NB4 (cell line): ENCODE measurements at regions not wholly inside any gene's neighbourhood (a gene's known extent, or its start where the extent isn't known, plus 50 kb on each side); places are given as distances from the start of the nearest gene placed in this dataset.

Source experiments
- CTCF ChIP-seq: IDR thresholded peaks from one replicate; pipeline ENCODE4 v1.5.1; 2012; ENCODE audit warnings: low read depth, low read length
- MAX ChIP-seq: IDR thresholded peaks from 2 replicates; pipeline ENCODE4 v1.6.1; 2011; ENCODE audit warnings: low read depth, low read length

- no peak for TF ChIP-seq CTCF
- no peak for TF ChIP-seq MAX
Observed at GRCh38 chr10:108095932-108096925, 931.7 kb upstream of the SORCS1 start.
